ENCODE measurements at regions not wholly inside any gene's neighbourhood (a gene's known extent, or its start where the extent isn't known, plus 50 kb on each side); places are given as distances from the start of the nearest gene placed in this dataset.

- TF ChIP-seq CTCF (IDR thresholded peaks at IDR 0.05) (no peak), POLR2A (IDR thresholded peaks at IDR 0.05) (no peak), POLR2AphosphoS5 (IDR thresholded peaks at IDR 0.05) (no peak)
Observed at GRCh38 chr4:12359420-12359819, 930.7 kb upstream of the HS3ST1 start.
